ENCODE measurements at regions not wholly inside any gene's neighbourhood (a gene's known extent, or its start where the extent isn't known, plus 50 kb on each side); places are given as distances from the start of the nearest gene placed in this dataset.

- TF ChIP-seq CTCF (IDR thresholded peaks at IDR 0.05; ENCODE audit: borderline replicate concordance, extremely low read depth, low read length, poor library complexity, severe bottlenecking) (no peak), EZH2 (IDR thresholded peaks at IDR 0.05; ENCODE audit: borderline replicate concordance, low read depth, low read length, severe bottlenecking) (no peak)
Measured at GRCh38 chr3:146342989-146343388, 92.1 kb upstream of the PLSCR4 start.

Data from DND-41 (cell line).